HEK293 (cell line): ENCODE measurements at regions not wholly inside any gene's neighbourhood (a gene's known extent, or its start where the extent isn't known, plus 50 kb on each side); places are given as distances from the start of the nearest gene placed in this dataset.

ENCODE experiments used
- ATF2 ChIP-seq: fragments of 450-650 bp; formaldehyde crosslinking; IDR thresholded peaks from 2 replicates; pipeline ENCODE4 v1.5.1; 2016; ENCODE audit warnings: missing biosample characterization, missing genetic modification characterization, low read depth
- GLIS1 ChIP-seq: fragments of 450-650 bp; formaldehyde crosslinking; IDR thresholded peaks from 2 replicates; pipeline ENCODE4 v1.5.1; 2016; ENCODE audit warnings: missing biosample characterization, missing genetic modification characterization
- OSR2 ChIP-seq: fragments of 450-650 bp; formaldehyde crosslinking; IDR thresholded peaks from 2 replicates; pipeline ENCODE4 v1.5.1; 2016; ENCODE audit warnings: missing biosample characterization, missing genetic modification characterization
- PRDM4 ChIP-seq: fragments of 450-650 bp; formaldehyde crosslinking; IDR thresholded peaks from 2 replicates; pipeline ENCODE4 v1.5.1; 2017; ENCODE audit warnings: missing biosample characterization, missing genetic modification characterization
- SALL2 ChIP-seq: fragments of 450-650 bp; formaldehyde crosslinking; IDR thresholded peaks from 2 replicates; pipeline ENCODE4 v1.5.0; 2017; ENCODE audit warnings: missing biosample characterization, mild to moderate bottlenecking, missing genetic modification characterization, borderline replicate concordance
- WT1 ChIP-seq: fragments of 450-650 bp; formaldehyde crosslinking; IDR thresholded peaks from 2 replicates; pipeline ENCODE4 v1.5.1; 2016; ENCODE audit warnings: missing biosample characterization, missing genetic modification characterization
- YY2 ChIP-seq: fragments of 450-650 bp; formaldehyde crosslinking; IDR thresholded peaks from 2 replicates; pipeline ENCODE4 v1.5.1; 2016; ENCODE audit warnings: missing biosample characterization, missing genetic modification characterization
- ZBTB8A ChIP-seq: fragments of 450-650 bp; formaldehyde crosslinking; IDR thresholded peaks from 2 replicates; pipeline ENCODE4 v1.5.1; 2016; ENCODE audit warnings: missing biosample characterization, missing genetic modification characterization
- ZEB2 ChIP-seq: fragments of 450-650 bp; formaldehyde crosslinking; IDR thresholded peaks from 2 replicates; pipeline ENCODE4 v1.5.1; 2016; ENCODE audit warnings: missing biosample characterization, missing genetic modification characterization
- ZNF23 ChIP-seq: fragments of 450-650 bp; formaldehyde crosslinking; IDR thresholded peaks from 2 replicates; pipeline ENCODE4 v1.5.1; 2016; ENCODE audit warnings: missing biosample characterization, missing genetic modification characterization, borderline replicate concordance
- ZNF324 ChIP-seq: fragments of 450-650 bp; formaldehyde crosslinking; IDR thresholded peaks from 2 replicates; pipeline ENCODE4 v1.5.1; 2016; ENCODE audit warnings: missing biosample characterization, missing genetic modification characterization
- ZNF335 ChIP-seq: fragments of 450-650 bp; formaldehyde crosslinking; conservative IDR thresholded peaks from 2 replicates; pipeline ENCODE4 v1.5.1; 2016; ENCODE audit warnings: missing biosample characterization, missing genetic modification characterization
- ZNF433 ChIP-seq: fragments of 450-650 bp; formaldehyde crosslinking; IDR thresholded peaks from 2 replicates; pipeline ENCODE4 v1.5.1; 2016; ENCODE audit warnings: missing biosample characterization, missing genetic modification characterization, low read depth
- ZNF48 ChIP-seq: fragments of 450-650 bp; formaldehyde crosslinking; IDR thresholded peaks from 2 replicates; pipeline ENCODE4 v1.5.1; 2016; ENCODE audit warnings: missing biosample characterization, missing genetic modification characterization
- ZNF501 ChIP-seq: fragments of 450-650 bp; formaldehyde crosslinking; IDR thresholded peaks from 2 replicates; pipeline ENCODE4 v1.5.1; 2016; ENCODE audit warnings: missing biosample characterization, missing genetic modification characterization
- ZNF623 ChIP-seq: fragments of 450-650 bp; formaldehyde crosslinking; IDR thresholded peaks from 2 replicates; pipeline ENCODE4 v1.5.1; 2016; ENCODE audit warnings: missing biosample characterization, missing genetic modification characterization
- ZNF629 ChIP-seq: fragments of 450-650 bp; formaldehyde crosslinking; IDR thresholded peaks from 2 replicates; pipeline ENCODE4 v1.5.1; 2017; ENCODE audit warnings: missing biosample characterization, missing genetic modification characterization
- ZNF660 ChIP-seq: fragments of 450-650 bp; IDR thresholded peaks from 2 replicates; pipeline ENCODE4 v1.5.1; 2018; ENCODE audit warnings: missing biosample characterization, mild to moderate bottlenecking, missing genetic modification characterization
- ZNF785 ChIP-seq: fragments of 450-650 bp; formaldehyde crosslinking; IDR thresholded peaks from 2 replicates; pipeline ENCODE4 v1.5.1; 2016; ENCODE audit warnings: missing biosample characterization, missing genetic modification characterization
- ZNF830 ChIP-seq: fragments of 450-650 bp; IDR thresholded peaks from 2 replicates; pipeline ENCODE4 v1.5.0; 2018; ENCODE audit warnings: missing biosample characterization, missing genetic modification characterization, low read depth, mild to moderate bottlenecking, moderate library complexity
- ZNF843 ChIP-seq: fragments of 450-650 bp; formaldehyde crosslinking; IDR thresholded peaks from 2 replicates; pipeline ENCODE4 v1.5.1; 2016; ENCODE audit warnings: missing biosample characterization, missing genetic modification characterization
- TF ChIP-seq, protein P1 (sequence below): fragments of 450-650 bp; formaldehyde crosslinking; IDR thresholded peaks from 2 replicates; pipeline ENCODE4 v1.5.1; 2017; ENCODE audit warnings: missing biosample characterization, missing genetic modification characterization
- TF ChIP-seq, protein P2 (sequence below): fragments of 450-650 bp; formaldehyde crosslinking; IDR thresholded peaks from 2 replicates; pipeline ENCODE4 v1.5.1; 2016; ENCODE audit warnings: missing biosample characterization, missing genetic modification characterization
- TF ChIP-seq, protein P3 (sequence below): fragments of 450-650 bp; formaldehyde crosslinking; conservative IDR thresholded peaks from 2 replicates; pipeline ENCODE4 v1.5.1; 2016; ENCODE audit warnings: low read depth, missing biosample characterization, missing genetic modification characterization

DNA sequence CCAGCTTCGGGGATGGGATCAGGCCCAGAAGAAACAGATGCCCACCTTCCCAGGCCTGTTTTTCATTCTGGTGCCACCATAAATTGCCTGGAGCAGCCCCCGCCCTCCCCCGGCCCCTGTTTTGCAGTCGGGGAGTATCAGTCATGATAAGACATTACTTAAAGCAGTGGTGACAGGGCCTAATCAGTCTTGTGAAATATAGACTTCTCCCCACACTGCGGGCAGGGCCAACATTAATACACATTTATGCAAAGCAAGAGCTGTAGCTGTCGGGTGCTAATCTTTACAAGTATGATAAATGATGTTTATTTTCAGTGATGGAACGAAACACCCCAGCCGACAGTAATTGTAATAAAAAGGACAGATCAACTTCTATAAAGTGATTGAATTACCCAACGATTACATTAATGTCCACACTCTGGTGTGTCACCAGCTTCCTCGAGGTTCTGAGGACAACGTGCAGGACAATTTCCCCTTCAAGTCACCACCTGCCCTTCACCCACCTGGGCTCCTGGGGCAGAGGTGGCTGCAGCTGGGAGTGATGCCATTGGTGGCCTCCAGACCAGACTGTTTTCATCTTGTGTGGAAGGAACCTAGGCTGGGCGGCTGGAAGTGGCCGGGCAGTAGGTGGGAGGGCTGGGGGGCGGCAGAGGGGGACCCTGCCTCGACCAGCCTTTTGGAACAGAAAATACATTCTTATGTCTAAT is 226.0 kb downstream of the TFCP2L1 start (continued):
- TF ChIP-seq SALL2 = no peak
- peak; percentile 17; the same call in 1 of the 2 replicates for TF ChIP-seq GLIS1 (tag by site-specific recombination)
- no peak for TF ChIP-seq YY2 (tag by site-specific recombination)
- TF ChIP-seq ZNF843 (tag by site-specific recombination) = peak; percentile 84
- no peak for TF ChIP-seq ZNF324 (tag by site-specific recombination)
- no peak for TF ChIP-seq ATF2 (tag by site-specific recombination)
- TF ChIP-seq, protein P1, sequence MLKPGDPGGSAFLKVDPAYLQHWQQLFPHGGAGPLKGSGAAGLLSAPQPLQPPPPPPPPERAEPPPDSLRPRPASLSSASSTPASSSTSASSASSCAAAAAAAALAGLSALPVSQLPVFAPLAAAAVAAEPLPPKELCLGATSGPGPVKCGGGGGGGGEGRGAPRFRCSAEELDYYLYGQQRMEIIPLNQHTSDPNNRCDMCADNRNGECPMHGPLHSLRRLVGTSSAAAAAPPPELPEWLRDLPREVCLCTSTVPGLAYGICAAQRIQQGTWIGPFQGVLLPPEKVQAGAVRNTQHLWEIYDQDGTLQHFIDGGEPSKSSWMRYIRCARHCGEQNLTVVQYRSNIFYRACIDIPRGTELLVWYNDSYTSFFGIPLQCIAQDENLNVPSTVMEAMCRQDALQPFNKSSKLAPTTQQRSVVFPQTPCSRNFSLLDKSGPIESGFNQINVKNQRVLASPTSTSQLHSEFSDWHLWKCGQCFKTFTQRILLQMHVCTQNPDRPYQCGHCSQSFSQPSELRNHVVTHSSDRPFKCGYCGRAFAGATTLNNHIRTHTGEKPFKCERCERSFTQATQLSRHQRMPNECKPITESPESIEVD = peak; percentile 39; the same call in 1 of the 2 replicates
- TF ChIP-seq ZBTB8A (tag by site-specific recombination) = 0 out of 2 replicates have a peak, but pooled peaks have one; percentile 10
- TF ChIP-seq ZNF830 (tag by site-specific recombination) = no peak
- TF ChIP-seq ZNF48 = no peak
- TF ChIP-seq ZNF623 (tag by site-specific recombination) = no peak
- peak; percentile 56; the same call in 1 of the 2 replicates for TF ChIP-seq ZEB2 (tag by site-specific recombination)
- TF ChIP-seq OSR2 (tag by site-specific recombination) = peak; percentile 64; the same call in 1 of the 2 replicates
- peak; percentile 53; the same call in 1 of the 2 replicates for TF ChIP-seq WT1 (tag by site-specific recombination)
- TF ChIP-seq ZNF660 (tag by site-specific recombination) = no peak
- TF ChIP-seq ZNF23 (tag by site-specific recombination) = no peak
- TF ChIP-seq ZNF335 (tag by site-specific recombination) = no peak
- TF ChIP-seq, protein P2, sequence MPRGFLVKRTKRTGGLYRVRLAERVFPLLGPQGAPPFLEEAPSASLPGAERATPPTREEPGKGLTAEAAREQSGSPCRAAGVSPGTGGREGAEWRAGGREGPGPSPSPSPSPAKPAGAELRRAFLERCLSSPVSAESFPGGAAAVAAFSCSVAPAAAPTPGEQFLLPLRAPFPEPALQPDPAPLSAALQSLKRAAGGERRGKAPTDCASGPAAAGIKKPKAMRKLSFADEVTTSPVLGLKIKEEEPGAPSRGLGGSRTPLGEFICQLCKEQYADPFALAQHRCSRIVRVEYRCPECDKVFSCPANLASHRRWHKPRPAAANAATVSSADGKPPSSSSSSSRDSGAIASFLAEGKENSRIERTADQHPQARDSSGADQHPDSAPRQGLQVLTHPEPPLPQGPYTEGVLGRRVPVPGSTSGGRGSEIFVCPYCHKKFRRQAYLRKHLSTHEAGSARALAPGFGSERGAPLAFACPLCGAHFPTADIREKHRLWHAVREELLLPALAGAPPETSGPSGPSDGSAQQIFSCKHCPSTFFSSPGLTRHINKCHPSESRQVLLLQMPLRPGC (tag by site-specific recombination) = 0 out of 2 replicates have a peak, but pooled peaks have one; percentile 43
- TF ChIP-seq, protein P3, sequence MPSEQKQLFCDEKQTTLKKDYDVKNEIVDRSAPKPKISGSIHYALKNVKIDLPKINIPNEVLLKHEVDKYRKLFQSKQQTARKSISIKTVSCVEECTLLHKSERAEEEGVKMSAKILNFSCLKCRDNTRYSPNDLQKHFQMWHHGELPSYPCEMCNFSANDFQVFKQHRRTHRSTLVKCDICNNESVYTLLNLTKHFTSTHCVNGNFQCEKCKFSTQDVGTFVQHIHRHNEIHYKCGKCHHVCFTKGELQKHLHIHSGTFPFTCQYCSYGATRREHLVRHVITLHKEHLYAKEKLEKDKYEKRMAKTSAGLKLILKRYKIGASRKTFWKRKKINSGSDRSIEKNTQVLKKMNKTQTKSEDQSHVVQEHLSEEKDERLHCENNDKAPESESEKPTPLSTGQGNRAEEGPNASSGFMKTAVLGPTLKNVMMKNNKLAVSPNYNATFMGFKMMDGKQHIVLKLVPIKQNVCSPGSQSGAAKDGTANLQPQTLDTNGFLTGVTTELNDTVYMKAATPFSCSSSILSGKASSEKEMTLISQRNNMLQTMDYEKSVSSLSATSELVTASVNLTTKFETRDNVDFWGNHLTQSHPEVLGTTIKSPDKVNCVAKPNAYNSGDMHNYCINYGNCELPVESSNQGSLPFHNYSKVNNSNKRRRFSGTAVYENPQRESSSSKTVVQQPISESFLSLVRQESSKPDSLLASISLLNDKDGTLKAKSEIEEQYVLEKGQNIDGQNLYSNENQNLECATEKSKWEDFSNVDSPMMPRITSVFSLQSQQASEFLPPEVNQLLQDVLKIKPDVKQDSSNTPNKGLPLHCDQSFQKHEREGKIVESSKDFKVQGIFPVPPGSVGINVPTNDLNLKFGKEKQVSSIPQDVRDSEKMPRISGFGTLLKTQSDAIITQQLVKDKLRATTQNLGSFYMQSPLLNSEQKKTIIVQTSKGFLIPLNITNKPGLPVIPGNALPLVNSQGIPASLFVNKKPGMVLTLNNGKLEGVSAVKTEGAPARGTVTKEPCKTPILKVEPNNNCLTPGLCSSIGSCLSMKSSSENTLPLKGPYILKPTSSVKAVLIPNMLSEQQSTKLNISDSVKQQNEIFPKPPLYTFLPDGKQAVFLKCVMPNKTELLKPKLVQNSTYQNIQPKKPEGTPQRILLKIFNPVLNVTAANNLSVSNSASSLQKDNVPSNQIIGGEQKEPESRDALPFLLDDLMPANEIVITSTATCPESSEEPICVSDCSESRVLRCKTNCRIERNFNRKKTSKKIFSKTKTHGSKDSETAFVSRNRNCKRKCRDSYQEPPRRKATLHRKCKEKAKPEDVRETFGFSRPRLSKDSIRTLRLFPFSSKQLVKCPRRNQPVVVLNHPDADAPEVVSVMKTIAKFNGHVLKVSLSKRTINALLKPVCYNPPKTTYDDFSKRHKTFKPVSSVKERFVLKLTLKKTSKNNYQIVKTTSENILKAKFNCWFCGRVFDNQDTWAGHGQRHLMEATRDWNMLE (tag by site-specific recombination) = no peak
- no peak for TF ChIP-seq ZNF785 (tag by site-specific recombination)
- no peak for TF ChIP-seq ZNF501 (tag by site-specific recombination)
- TF ChIP-seq PRDM4 (tag by site-specific recombination) = no peak
- TF ChIP-seq ZNF629 (tag by site-specific recombination) = 0 out of 2 replicates have a peak, but pooled peaks have one; percentile 11
- no peak for TF ChIP-seq ZNF433 (tag by site-specific recombination)
